PFSK-1 (cell line): ENCODE measurements at regions not wholly inside any gene's neighbourhood (a gene's known extent, or its start where the extent isn't known, plus 50 kb on each side); places are given as distances from the start of the nearest gene placed in this dataset.

Experiments used
- FOXP2 ChIP-seq: optimal IDR thresholded peaks from 2 replicates; pipeline ENCODE3; 2011; ENCODE audit warnings: borderline replicate concordance, control low read depth, inconsistent platforms; ENCODE audit not compliant: insufficient read depth; ENCODE audit errors: extremely low read length, extremely low read depth
- POLR2AphosphoS5 ChIP-seq: IDR thresholded peaks from 2 replicates; pipeline ENCODE4 v1.6.1; 2012; ENCODE audit warnings: low read depth, mild to moderate bottlenecking, control low read depth, low read length, moderate library complexity
- REST ChIP-seq, 2 experiments: IDR thresholded peaks; 2 replicates each; pipeline versions ENCODE4 v1.6.1 to v1.8.0; 2011 to 2012; ENCODE audit warnings: low read depth in 2 of 2, low read length in 2 of 2, control low read depth in 1 of 2, inconsistent platforms in 1 of 2, mild to moderate bottlenecking in 1 of 2, moderate library complexity in 1 of 2; ENCODE audit not compliant: insufficient read depth in 1 of 2
- SIN3A ChIP-seq: IDR thresholded peaks from 2 replicates; pipeline ENCODE4 v1.6.1; 2012; ENCODE audit warnings: mild to moderate bottlenecking, low read length, moderate library complexity, borderline replicate concordance; ENCODE audit not compliant: insufficient read depth
- TAF1 ChIP-seq: IDR thresholded peaks from 2 replicates; pipeline ENCODE4 v1.6.1; 2012; ENCODE audit warnings: low read length, control low read depth, borderline replicate concordance; ENCODE audit not compliant: insufficient read depth

GRCh38 chr13:63201493-63201892, 1785.8 kb upstream of the PCDH20 start:
- TF ChIP-seq REST (IDR thresholded peaks at IDR 0.05; ENCODE audit: insufficient read depth in 1 of 2, low read depth in 2 of 2, low read length in 2 of 2), result no peak
- no peak for TF ChIP-seq TAF1
- no peak for TF ChIP-seq POLR2AphosphoS5
- no peak for TF ChIP-seq FOXP2

- no peak for TF ChIP-seq TAF1
- no peak for TF ChIP-seq FOXP2
- TF ChIP-seq POLR2AphosphoS5, result no peak
- no peak for TF ChIP-seq SIN3A
- TF ChIP-seq REST (IDR thresholded peaks at IDR 0.05; ENCODE audit: insufficient read depth in 1 of 2, low read depth in 2 of 2, low read length in 2 of 2), result no peak
Measured at GRCh38 chr13:63199508-63199907, 1783.9 kb upstream of the PCDH20 start.

GRCh38 chr13:63198071-63198470, 1782.4 kb upstream of the PCDH20 start:
- no peak for TF ChIP-seq SIN3A
- TF ChIP-seq TAF1, result no peak

- no peak for TF ChIP-seq POLR2AphosphoS5
- TF ChIP-seq FOXP2, result no peak
- TF ChIP-seq REST (IDR thresholded peaks at IDR 0.05; ENCODE audit: insufficient read depth in 1 of 2, low read depth in 2 of 2, low read length in 2 of 2), result no peak
- no peak for TF ChIP-seq SIN3A
- TF ChIP-seq TAF1, result no peak
Measured at GRCh38 chr13:63195726-63196125, 1780.1 kb upstream of the PCDH20 start.

- no peak for TF ChIP-seq TAF1
- TF ChIP-seq POLR2AphosphoS5, result no peak
- no peak for TF ChIP-seq FOXP2
- no peak for TF ChIP-seq SIN3A
- TF ChIP-seq REST (IDR thresholded peaks at IDR 0.05; ENCODE audit: insufficient read depth in 1 of 2, low read depth in 2 of 2, low read length in 2 of 2), result no peak
Measured at GRCh38 chr13:63190742-63191141, 1775.1 kb upstream of the PCDH20 start.
